Uterus (tissue), 2 donors: ENCODE measurements at regions not wholly inside any gene's neighbourhood (a gene's known extent, or its start where the extent isn't known, plus 50 kb on each side); places are given as distances from the start of the nearest gene placed in this dataset.

ENCODE experiments used
- POLR2A ChIP-seq, 2 donors: fragments of 450-650 bp; IDR thresholded peaks; one replicate each; pipeline ENCODE4 v1.6.1; 2016; ENCODE audit warnings: antibody characterized with exemption in 2 of 2, mild to moderate bottlenecking in 1 of 2, moderate library complexity in 1 of 2
- TF ChIP-seq, protein P1 (sequence below), 4 experiments: fragments of 200-600 bp in 2 of 4; fragments of 450-650 bp in 2 of 4; sonication (generic) in 2 of 4; IDR thresholded peaks; one replicate each; pipeline ENCODE4 v1.5.1; 2016 to 2019; ENCODE audit warnings: antibody characterized with exemption in 4 of 4, mild to moderate bottlenecking in 2 of 4, moderate library complexity in 1 of 4

DNA sequence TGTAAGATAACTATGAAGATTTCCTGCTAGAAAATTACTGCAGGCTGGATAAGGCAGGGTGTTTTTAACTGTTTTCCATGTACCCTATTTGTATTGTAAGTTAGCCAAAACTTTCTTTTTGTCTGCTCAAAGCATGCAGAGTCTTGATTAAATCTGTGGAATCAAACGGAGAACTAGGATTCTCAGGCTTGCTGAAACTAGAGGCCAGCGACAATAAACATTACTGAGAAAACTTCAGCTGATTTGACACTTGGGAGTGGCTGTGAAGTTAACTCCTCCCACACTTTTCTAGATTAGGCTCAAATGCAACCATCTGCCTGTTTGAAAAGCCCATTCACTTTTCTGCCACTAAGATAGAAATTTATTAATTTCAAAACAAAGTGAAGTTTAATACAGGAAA lies 153.2 kb upstream of the FRMD4B start:
- TF ChIP-seq, protein P1, sequence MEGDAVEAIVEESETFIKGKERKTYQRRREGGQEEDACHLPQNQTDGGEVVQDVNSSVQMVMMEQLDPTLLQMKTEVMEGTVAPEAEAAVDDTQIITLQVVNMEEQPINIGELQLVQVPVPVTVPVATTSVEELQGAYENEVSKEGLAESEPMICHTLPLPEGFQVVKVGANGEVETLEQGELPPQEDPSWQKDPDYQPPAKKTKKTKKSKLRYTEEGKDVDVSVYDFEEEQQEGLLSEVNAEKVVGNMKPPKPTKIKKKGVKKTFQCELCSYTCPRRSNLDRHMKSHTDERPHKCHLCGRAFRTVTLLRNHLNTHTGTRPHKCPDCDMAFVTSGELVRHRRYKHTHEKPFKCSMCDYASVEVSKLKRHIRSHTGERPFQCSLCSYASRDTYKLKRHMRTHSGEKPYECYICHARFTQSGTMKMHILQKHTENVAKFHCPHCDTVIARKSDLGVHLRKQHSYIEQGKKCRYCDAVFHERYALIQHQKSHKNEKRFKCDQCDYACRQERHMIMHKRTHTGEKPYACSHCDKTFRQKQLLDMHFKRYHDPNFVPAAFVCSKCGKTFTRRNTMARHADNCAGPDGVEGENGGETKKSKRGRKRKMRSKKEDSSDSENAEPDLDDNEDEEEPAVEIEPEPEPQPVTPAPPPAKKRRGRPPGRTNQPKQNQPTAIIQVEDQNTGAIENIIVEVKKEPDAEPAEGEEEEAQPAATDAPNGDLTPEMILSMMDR (IDR thresholded peaks at IDR 0.05): no peak
- TF ChIP-seq POLR2A (IDR thresholded peaks at IDR 0.05): no peak
